Ovary (tissue), 3 donors: ENCODE measurements at regions not wholly inside any gene's neighbourhood (a gene's known extent, or its start where the extent isn't known, plus 50 kb on each side); places are given as distances from the start of the nearest gene placed in this dataset.

Experiments used
- POLR2A ChIP-seq: fragments of 450-650 bp; IDR thresholded peaks from one replicate; pipeline ENCODE4 v1.6.1; 2017; ENCODE audit warnings: antibody characterized with exemption, mild to moderate bottlenecking, moderate library complexity
- TF ChIP-seq, protein P1 (sequence below), 3 donors: fragments of 450-650 bp in 2 of 3; fragments of 200-600 bp in 1 of 3; IDR thresholded peaks; one replicate each; pipeline versions ENCODE4 v1.5.1 to v1.8.0; 2016 to 2022; ENCODE audit warnings: antibody characterized with exemption in 3 of 3, mild to moderate bottlenecking in 1 of 3
- donor health status: DM: no; HTN: no; CAD: no.

DNA sequence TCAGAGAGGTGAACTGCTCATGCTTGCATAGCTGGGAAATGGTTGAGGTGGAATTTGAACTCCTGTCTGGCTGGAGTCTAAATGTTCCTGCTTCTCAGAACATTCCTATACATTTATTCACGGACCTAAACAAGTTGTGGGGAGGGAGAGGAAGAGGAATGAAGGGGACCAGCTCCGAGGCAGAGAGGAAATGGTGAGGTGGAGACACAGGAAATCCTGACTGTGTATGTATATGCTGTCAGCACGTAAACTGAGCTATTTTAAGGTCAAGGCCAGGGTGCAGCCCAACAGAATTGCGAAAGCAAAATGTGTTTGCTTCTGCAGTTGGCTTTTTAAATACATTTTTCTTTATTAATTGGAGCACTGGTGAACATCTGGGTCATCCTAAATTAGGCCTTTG lies 74.1 kb upstream of the POMGNT2 start:
- TF ChIP-seq POLR2A: no peak
- TF ChIP-seq, protein P1, sequence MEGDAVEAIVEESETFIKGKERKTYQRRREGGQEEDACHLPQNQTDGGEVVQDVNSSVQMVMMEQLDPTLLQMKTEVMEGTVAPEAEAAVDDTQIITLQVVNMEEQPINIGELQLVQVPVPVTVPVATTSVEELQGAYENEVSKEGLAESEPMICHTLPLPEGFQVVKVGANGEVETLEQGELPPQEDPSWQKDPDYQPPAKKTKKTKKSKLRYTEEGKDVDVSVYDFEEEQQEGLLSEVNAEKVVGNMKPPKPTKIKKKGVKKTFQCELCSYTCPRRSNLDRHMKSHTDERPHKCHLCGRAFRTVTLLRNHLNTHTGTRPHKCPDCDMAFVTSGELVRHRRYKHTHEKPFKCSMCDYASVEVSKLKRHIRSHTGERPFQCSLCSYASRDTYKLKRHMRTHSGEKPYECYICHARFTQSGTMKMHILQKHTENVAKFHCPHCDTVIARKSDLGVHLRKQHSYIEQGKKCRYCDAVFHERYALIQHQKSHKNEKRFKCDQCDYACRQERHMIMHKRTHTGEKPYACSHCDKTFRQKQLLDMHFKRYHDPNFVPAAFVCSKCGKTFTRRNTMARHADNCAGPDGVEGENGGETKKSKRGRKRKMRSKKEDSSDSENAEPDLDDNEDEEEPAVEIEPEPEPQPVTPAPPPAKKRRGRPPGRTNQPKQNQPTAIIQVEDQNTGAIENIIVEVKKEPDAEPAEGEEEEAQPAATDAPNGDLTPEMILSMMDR (IDR thresholded peaks at IDR 0.05): no peak
